Liver (tissue), 8 donors: ENCODE measurements at regions not wholly inside any gene's neighbourhood (a gene's known extent, or its start where the extent isn't known, plus 50 kb on each side); places are given as distances from the start of the nearest gene placed in this dataset.

Experiments
- DNase-seq: peaks from one replicate; pipeline ENCODE4 v3.0.0-alpha.2; 2017; ENCODE audit warnings: low spot score
- H3K27ac ChIP-seq, 2 donors: one replicate each; pipeline ENCODE4 v1.7.0; 2013; ENCODE audit warnings: inconsistent platforms in 2 of 2, low read length in 2 of 2, control low read depth in 1 of 2, low read depth in 1 of 2, mild to moderate bottlenecking in 1 of 2
- H3K27me3 ChIP-seq, 4 donors: one replicate each; pipeline versions ENCODE4 v1.6.1 to v1.7.0; 2013; ENCODE audit warnings: low read length in 3 of 4, inconsistent platforms in 1 of 4, mild to moderate bottlenecking in 1 of 4, moderate library complexity in 1 of 4; ENCODE audit not compliant: control insufficient read depth in 4 of 4, insufficient read depth in 4 of 4
- H3K36me3 ChIP-seq, 4 donors: one replicate each; pipeline versions ENCODE4 v1.6.1 to v1.7.0; 2013; ENCODE audit warnings: low read length in 3 of 4, mild to moderate bottlenecking in 3 of 4, low read depth in 1 of 4, moderate library complexity in 1 of 4; ENCODE audit not compliant: control insufficient read depth in 4 of 4, insufficient read depth in 3 of 4
- H3K4me1 ChIP-seq, 4 donors: one replicate each; pipeline versions ENCODE4 v1.6.1 to v1.7.0; 2013; ENCODE audit warnings: low read length in 3 of 4, mild to moderate bottlenecking in 3 of 4, moderate library complexity in 1 of 4; ENCODE audit not compliant: control insufficient read depth in 4 of 4, insufficient read depth in 4 of 4
- H3K4me3 ChIP-seq, 3 donors: one replicate each; pipeline versions ENCODE4 v1.6.1 to v1.7.0; 2013; ENCODE audit warnings: low read length in 3 of 3, control low read depth in 1 of 3, low read depth in 1 of 3, mild to moderate bottlenecking in 1 of 3
- H3K9ac ChIP-seq, 2 donors: one replicate each; pipeline ENCODE4 v1.7.0; 2013; ENCODE audit warnings: low read length in 2 of 2, mild to moderate bottlenecking in 2 of 2, moderate library complexity in 2 of 2, control low read depth in 1 of 2, low read depth in 1 of 2
- H3K9me3 ChIP-seq, 4 donors: one replicate each; pipeline versions ENCODE4 v1.6.1 to v1.7.0; 2013; ENCODE audit warnings: low read length in 3 of 4; ENCODE audit not compliant: control insufficient read depth in 4 of 4
- ATF3 ChIP-seq: IDR thresholded peaks from 2 replicates; pipeline ENCODE4 v1.6.1; 2016; ENCODE audit warnings: antibody characterized with exemption
- CTCF ChIP-seq: fragments of 150-350 bp; IDR thresholded peaks from 2 replicates; pipeline ENCODE4 v1.5.1; 2017; ENCODE audit warnings: improper control_type of control experiment, low read depth, low read length; ENCODE audit not compliant: missing input control
- EGR1 ChIP-seq, 2 donors: IDR thresholded peaks; 2 replicates each; pipeline ENCODE4 v1.6.1; 2016 to 2018; ENCODE audit warnings: antibody characterized with exemption in 2 of 2, low read depth in 2 of 2
- FOXA1 ChIP-seq: IDR thresholded peaks from 2 replicates; pipeline ENCODE4 v1.6.1; 2016; ENCODE audit warnings: antibody characterized with exemption
- FOXA2 ChIP-seq: IDR thresholded peaks from 2 replicates; pipeline ENCODE4 v1.6.1; 2016; ENCODE audit warnings: antibody characterized with exemption
- GABPA ChIP-seq, 2 donors: IDR thresholded peaks in 1 of 2; conservative IDR thresholded peaks in 1 of 2; 2 replicates each; pipeline ENCODE4 v1.6.1; 2016; ENCODE audit warnings: antibody characterized with exemption in 2 of 2, mild to moderate bottlenecking in 1 of 2, moderate library complexity in 1 of 2
- HNF4A ChIP-seq, 2 donors: conservative IDR thresholded peaks; 2 replicates each; pipeline ENCODE4 v1.6.1; 2016; ENCODE audit warnings: antibody characterized with exemption in 2 of 2, mild to moderate bottlenecking in 2 of 2
- HNF4G ChIP-seq: IDR thresholded peaks from 2 replicates; pipeline ENCODE4 v1.6.1; 2016; ENCODE audit warnings: antibody characterized with exemption
- JUND ChIP-seq, 2 donors: IDR thresholded peaks; 2 replicates each; pipeline ENCODE4 v1.6.1; 2016; ENCODE audit warnings: antibody characterized with exemption in 2 of 2
- MAX ChIP-seq: IDR thresholded peaks from 2 replicates; pipeline ENCODE4 v1.6.1; 2016; ENCODE audit warnings: antibody characterized with exemption
- NR2F2 ChIP-seq: IDR thresholded peaks from 2 replicates; pipeline ENCODE4 v1.6.1; 2016; ENCODE audit warnings: antibody characterized with exemption
- RAD21 ChIP-seq, 2 donors: IDR thresholded peaks; 2 replicates each; pipeline ENCODE4 v1.6.1; 2016; ENCODE audit warnings: antibody characterized with exemption in 2 of 2, mild to moderate bottlenecking in 2 of 2
- REST ChIP-seq: IDR thresholded peaks from 2 replicates; pipeline ENCODE4 v1.6.1; 2016; ENCODE audit warnings: antibody characterized with exemption, mild to moderate bottlenecking
- SP1 ChIP-seq: IDR thresholded peaks from 2 replicates; pipeline ENCODE4 v1.6.1; 2018; ENCODE audit warnings: antibody characterized with exemption, mild to moderate bottlenecking
- TAF1 ChIP-seq: conservative IDR thresholded peaks from 2 replicates; pipeline ENCODE4 v1.6.1; 2016; ENCODE audit warnings: antibody characterized with exemption, mild to moderate bottlenecking
- YY1 ChIP-seq: IDR thresholded peaks from 2 replicates; pipeline ENCODE4 v1.6.1; 2016; ENCODE audit warnings: antibody characterized with exemption, mild to moderate bottlenecking
- ZBTB33 ChIP-seq: IDR thresholded peaks from 2 replicates; pipeline ENCODE4 v1.6.1; 2016; ENCODE audit warnings: antibody characterized with exemption
- WGBS: extraction: QIAGEN DNeasy Blood & Tissue Kit; methylation state at CpG from one replicate; pipeline ENCODE4 v1.1.7; 2013; 5-methylcytosine and 5-hydroxymethylcytosine counted together
- donor health status: healthy.
- donor health status: healthy.
- donor health status: healthy.
- donor health status: healthy.
- donor health status: healthy.

- TF ChIP-seq FOXA1 (no peak), MAX (no peak), YY1 (no peak)
These were observed 319.5 kb upstream of the AGA start (continued) for GRCh38 chr4:177761692-177762091.

- DNase-seq = no peak
- H3K4me3 ChIP-seq = no peak overlapping the region
- WGBS = 73% methylated on average over 4 of the region's 4 CpGs
These were observed 326.9 kb upstream of the AGA start for GRCh38 chr4:177769155-177769554.

More at GRCh38 chr4:177769155-177769554, 326.9 kb upstream of the AGA start:
- TF ChIP-seq FOXA2 = no peak
- no peak for TF ChIP-seq JUND (IDR thresholded peaks at IDR 0.05)
- TF ChIP-seq CTCF = no peak
- no peak for TF ChIP-seq MAX
- no peak for TF ChIP-seq ATF3
- TF ChIP-seq REST = no peak
- TF ChIP-seq TAF1 = no peak
- no peak for TF ChIP-seq EGR1 (IDR thresholded peaks at IDR 0.05; ENCODE audit: low read depth in 2 of 2)
- no peak for TF ChIP-seq HNF4G
- no peak for TF ChIP-seq HNF4A (conservative IDR thresholded peaks at IDR 0.05)
- TF ChIP-seq NR2F2 = no peak
- TF ChIP-seq ZBTB33 = no peak
- no peak for TF ChIP-seq RAD21 (IDR thresholded peaks at IDR 0.05)
- TF ChIP-seq SP1 = no peak
- no peak for TF ChIP-seq GABPA (IDR thresholded peaks at IDR 0.05 in 1 of 2, conservative IDR thresholded peaks at IDR 0.05 in 1 of 2)
- no peaks in the 10 kb centered on the region for H3K36me3 ChIP-seq
- H3K4me1 ChIP-seq = no peaks in the 10 kb centered on the region
- H3K27ac ChIP-seq = no peak overlapping the region
- H3K9me3 ChIP-seq = no peaks in the 10 kb centered on the region
- no peak overlapping the region for H3K9ac ChIP-seq
- no peaks in the 10 kb centered on the region for H3K27me3 ChIP-seq
